CD4-positive, alpha-beta T cell treated with Interleukin-6 for 4 hours (primary cell): ENCODE measurements at regions not wholly inside any gene's neighbourhood (a gene's known extent, or its start where the extent isn't known, plus 50 kb on each side); places are given as distances from the start of the nearest gene placed in this dataset.

Experiments
- DNase-seq: peaks from one replicate; pipeline ENCODE4 v3.0.0-alpha.2; 2020; ENCODE audit warnings: mixed read lengths

DNA sequence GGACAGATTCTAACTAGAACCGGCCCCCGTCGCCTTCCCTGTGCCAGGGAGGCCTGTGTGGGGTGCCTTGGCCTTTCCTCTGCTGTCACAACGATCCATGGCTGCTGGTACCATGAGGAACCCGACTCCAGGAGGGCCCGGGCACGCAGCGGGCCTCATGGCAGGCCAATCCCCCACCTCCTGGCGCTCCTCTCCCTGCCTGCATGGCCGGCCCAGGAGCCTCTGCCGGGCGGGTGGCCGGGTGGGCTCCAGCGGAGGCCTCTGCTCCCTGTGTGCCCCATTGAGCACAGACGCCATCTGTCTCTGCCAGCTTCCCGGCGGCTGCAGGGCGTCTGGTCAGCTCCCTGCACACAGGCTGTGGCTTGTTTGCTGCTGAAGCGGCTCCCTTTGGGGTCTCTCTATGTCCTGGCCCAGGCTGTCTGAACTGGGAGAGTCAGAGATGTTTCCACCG lies 86.5 kb downstream of the MYEOV start:
- no peak for DNase-seq

DNA sequence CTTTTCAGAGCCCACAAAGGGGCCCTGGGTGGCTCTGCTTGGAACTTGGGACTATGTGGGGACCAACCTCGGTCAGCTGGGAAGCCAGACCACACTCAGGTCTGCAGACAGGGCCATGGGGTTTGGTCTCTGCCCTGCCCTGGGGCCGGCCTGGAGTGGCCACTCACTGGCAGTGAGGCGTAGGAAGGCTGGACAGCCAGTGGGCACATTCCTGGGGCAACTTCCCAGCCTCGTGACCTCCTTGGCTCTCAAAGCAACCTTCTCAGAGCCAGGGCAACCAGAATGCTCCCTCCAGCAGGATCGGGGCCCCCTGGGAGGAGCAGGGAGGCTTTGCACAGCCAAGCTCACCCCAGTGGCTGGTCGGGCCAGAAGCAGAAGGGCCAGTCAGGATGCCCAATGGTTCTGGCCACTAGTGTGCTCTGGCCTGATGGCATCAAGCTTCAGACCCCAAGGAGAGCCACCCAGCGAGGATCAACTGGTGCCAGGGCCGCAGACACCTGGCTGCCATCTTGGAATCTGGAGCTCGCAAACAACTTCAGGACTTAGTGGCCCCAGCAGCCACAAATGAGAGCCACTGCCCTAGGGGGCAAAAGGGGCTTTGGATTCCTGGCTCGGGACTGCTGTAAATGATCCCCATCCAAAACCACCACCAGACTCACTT lies 87.1 kb downstream of the MYEOV start:
- no peak for DNase-seq

DNA sequence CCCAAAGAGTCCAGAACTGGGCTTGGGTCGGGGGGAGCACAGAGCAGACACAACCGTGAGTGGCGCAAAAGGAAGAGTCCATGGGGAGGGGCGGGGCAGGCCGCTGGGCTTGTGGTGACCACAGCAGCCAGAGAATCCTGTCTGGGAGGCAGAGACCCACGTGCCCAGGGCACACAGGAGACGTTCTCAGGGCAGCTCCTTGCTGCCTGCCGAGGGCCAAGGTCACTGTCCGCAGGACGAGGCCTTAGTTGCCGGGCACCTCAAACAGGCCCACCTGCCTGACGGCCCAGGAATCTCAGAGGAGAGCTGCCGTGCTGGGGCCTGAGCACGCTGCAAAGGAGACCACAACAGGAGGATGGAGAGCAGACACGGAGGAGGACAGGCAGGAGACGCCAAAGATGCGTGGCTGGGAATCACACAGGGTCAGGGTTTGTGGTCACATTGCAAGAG lies 87.8 kb downstream of the MYEOV start:
- no peak for DNase-seq

DNA sequence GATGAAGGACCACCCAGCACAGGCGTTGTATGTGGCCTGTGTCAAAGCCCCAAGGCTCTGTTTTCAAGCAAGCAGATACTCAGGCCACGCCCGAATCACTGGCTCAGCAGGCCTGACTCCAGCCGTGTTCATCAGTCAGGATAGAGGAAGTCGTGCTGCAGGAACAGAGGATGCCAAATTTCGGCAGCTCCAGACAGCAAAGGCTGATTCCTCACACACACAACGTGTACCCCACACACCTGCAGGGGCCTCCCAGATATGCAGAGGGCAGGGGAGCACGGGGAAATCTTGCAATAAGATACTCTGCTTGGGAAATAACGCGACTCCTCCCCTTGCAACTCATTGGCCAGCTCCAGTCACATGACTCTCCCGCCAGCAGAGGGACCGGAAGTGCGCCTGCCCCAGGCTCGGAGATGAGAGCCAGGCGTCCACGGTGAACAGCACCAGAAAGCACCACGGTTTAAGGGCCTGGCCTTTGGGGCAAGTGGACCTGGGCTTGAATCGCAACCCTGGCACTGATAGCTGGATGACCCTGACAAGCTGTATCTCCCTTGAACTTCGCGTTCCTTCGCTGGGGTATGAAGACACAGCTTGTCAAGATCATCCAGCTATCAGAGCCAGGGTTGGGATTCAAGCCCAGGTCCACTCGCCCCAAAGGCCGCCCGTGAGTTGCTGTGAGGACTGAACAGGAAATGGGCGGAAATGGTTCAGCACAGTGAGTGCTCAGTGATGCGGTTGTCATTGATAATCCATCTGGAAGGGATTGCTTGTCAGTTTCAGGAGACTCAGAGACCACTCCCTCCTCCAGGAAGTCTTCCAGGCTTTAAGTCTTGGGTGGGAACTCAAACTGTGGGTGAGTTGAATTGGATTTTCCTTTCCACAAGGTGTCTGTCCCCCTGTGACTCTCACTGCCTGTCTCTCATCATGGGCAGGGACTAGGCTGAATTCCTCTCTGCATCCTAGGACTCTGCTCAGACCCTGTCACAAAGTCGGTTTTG lies 88.5 kb downstream of the MYEOV start:
- peak; percentile 10 for DNase-seq

DNA sequence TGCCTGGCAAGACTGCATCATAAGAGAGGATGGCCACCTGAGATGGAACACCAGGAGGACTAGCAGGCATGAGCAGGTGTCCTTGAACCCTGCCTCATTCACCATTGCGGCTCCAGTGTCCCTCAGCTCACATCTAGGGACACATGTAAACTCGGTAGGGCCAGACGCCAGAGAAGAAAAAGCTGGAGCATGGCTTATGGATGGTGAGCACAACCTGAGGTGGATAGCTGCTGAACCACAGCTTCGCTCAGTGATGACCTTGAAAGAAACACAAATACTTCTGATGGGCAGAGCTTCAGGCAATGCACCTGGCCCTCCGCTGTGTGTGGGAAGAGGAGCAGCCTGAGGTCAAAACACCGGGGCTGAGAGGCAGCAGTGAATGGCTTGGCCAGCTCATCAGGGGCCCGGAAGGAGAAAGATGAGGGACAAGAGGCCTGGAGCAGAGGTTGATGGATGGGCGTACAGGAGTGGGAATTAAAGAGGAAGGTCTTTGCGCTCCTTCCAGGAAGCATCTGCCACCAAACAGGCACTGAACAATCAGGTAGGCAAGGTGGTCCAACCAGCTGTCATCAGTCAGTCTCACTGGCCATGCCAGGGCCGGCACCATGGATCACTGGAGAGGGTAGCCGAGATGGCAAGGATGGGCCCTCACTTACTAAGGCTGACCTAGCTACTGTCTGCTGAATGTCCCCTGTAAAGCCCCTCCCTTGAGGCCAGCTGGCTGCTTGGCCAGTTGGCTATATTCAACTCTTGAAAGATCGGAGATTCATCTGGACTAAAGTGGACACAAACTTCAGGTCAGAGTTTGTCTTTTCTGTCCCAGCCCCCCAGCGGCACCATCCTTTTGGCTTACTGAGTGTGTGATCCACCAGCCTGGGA lies 89.7 kb downstream of the MYEOV start:
- no peak for DNase-seq

DNA sequence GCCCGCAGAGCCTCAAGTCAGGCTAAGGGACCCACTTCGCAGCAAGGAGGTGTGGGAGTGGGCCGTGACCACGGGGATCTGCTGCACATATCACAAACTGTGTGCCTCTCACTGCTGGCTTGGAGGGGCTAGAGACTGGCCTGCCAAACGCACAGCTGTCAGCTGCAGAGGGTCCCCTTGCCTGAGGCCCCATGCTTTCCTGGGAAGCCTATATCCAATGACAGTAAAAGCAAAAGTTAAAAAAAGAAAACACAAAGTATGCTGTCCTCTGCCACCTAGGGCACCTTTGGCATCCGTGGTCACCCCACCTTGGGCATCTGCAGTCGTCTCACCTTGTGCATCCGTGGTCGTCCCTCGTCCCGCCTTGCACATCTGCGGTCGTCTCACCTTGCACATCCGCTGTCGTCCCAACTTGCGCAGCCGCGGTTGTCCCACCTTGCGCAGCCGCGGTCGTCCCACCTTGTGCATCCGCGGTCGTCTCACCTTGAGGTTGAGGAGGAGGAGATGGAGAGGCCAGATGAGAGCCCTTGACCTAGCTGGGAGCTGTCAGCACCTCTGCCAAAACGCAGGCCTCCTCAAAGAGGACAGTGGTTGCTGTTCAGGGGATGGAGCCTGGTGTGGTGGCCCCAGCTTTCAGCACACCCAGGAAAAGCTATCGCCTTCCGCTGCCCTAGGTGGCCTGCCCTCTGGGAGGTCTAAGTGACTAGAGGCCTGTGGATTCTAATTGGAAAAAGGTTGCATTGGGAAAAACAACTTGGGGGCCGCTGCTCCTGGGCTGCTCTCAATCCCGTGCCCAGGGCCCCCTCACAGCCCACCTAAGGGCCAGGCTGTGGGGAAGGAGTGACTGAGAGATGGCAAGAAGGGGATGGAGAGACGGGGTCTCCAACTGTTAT lies 90.5 kb downstream of the MYEOV start:
- no peak for DNase-seq

DNA sequence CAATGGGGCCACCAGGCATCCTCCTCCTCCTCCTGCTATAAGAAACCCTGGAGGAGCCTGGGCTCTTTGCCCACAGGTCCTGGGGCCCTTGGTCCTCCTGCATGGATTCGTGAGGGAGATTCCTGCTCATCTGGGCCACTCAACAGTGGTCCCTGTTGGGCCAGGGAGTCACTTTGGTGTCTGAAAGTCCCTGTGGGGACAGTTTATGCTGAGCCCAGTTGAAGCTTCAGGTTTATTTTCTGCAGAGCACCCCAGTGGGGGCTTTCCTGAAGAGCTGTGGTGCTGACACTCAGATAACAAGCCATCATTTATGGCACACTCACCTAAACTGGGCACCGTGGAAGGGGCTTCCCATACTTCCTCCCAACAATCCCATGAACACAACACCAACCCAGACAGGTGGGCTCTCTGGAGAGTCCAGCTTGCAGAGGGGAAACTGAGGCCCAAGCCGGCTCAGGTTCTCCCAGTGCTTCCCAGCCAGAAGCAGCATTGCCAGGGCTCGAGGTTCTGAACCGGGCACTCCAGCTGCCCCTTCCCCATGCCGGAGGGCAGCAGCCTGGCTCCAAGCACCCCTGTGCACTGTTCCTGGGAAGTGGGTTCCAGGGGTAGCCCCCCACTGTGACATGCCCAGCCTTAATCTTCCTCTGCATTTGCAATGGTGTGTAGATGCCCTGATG lies 91.3 kb downstream of the MYEOV start:
- DNase-seq: no peak

DNA sequence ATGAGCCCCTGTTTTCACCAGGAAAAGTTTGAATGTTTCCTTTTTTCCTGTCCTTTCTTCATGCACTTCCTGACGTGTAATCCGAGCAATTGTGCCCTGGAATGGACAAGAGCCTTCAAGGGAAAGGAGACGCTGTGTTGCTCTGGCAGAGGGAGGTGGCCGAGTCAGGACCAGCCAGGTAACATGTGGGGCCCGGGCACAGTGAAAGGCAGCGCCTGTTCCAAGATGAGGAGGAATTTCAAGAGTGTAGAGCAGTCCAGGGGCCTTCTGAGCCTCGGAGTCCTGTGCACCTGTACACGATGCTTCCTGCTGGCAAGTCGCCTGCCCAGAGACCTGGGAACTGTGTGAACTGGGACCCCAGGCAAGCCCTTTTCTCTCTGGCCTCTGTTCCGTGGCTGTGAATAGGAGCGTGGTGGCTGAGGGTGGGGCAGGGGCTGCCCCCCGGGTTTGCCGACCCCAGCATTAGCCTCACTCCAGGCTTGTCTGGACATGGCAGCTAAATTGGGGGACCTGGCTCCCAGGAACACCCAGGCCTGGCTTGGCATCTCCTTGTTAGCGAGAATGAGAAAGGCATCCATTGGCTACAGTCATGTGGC lies 92.0 kb downstream of the MYEOV start:
- DNase-seq: no peak

DNA sequence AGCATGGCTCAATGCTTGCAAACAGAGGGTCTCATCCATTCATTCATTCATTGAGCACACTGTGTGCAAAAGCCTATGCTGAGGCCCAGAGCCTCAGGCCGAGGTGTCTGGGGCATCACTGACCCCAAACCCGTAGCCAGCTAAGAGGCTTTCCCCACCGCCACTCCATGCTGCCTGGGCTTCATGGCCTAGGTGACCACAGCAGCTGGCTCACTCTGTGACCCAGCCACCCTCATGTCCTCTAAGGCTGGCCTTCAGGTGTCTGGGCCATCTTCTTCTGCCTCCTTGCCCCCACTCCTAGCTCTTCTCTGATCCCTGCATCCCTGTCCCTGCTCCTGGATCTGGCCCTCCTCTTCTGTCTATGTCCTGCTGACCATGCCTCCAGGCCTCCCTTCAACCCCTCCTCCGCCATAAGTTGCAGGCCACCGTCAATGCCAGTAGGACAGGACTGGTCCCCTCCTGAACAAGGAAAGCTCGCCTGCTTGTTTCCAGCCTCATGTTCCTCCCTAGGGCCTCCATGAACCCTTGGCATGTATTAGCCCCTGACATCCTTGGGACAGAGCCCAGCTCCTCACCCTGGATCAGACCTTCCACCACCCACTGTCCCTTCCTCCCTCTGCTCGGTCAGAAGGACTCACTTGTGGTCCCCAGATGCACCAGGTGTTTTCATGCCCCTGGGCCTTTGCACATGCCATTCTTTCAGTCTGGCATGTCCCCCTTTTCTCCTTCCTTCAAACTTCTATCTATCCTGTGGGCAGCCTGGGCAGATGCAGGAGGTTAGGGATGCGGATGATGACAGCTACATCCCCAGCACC lies 92.8 kb downstream of the MYEOV start:
- DNase-seq: no peak

DNA sequence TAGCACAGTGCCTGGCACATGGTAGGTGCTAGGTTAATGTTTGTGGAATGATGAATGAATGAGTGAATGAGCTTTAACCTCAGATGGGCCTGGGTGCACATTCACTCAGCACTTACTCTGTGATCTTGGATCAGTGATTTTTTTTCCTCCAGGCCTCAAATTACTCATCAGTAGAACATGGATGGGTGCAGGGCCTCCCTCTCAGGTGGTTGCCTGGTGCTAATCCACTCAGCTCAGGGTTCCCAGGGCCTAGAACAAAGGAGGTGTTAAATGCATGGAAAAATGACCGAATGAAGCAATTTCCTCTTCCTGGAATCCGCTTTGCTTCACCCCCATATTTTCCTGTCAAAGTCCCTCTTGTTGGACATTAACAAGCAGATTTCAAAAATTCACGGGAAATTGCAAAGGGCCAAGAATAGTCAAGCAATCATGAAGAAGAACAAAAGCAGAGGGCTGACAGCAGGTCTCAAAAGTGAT lies 93.5 kb downstream of the MYEOV start:
- no peak for DNase-seq

DNA sequence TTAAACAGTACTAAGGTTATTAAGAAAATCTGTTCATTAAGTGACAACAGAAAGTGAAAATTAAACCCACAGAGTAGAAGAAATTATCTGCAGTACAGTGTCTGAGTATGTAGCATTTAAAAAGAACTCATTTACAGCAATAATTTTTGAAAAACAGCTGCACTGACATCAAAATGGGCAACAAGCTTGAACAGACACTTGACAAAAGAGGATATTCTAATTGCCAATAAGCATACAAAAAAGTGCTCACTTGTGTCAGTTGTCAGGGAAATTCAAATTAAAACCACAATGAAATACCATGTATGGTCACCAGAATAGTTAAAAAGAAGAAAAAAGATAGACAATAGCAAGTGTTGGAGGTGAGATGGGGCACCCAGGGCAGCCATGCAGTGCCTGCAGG lies 93.3 kb upstream of the LINC01488 start:
- DNase-seq: no peak

DNA sequence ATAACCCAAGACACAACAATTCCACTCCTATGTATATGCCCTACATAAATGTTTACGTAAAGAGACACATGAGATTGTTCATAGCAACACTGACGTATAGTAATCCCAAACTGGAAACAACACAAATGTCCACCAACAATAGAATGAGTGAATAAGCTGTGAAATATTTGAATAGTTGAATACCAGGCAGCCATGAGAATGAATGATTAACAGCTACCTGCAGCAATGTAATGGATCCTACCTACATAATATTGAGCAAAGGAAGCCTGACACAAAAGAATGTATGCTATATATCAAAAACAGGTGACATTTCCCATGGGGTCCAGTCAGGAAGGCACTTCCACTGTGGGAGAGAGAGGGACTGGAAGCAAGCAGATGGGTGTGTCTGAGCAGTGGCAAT lies 92.8 kb upstream of the LINC01488 start:
- no peak for DNase-seq

DNA sequence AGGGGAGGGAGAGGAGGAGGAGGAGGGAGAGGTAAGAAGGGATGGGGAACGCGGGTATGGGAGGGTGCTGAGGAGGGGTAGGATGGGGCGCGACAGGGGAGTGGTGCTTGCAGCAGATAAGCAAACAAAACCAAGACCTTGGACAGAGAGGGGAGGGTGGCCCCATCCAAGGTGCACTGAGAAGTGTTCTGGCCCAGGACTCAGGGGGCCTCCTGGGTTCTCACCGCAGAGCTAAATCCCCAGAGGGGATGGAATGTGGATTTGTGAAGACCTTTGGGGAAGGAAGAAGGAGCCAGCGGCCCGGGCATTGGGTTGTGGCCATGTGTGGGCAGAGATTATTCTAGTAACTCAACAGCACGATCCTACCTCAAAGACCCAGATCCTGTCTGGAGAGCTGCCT lies 90.9 kb upstream of the LINC01488 start:
- no peak for DNase-seq

DNA sequence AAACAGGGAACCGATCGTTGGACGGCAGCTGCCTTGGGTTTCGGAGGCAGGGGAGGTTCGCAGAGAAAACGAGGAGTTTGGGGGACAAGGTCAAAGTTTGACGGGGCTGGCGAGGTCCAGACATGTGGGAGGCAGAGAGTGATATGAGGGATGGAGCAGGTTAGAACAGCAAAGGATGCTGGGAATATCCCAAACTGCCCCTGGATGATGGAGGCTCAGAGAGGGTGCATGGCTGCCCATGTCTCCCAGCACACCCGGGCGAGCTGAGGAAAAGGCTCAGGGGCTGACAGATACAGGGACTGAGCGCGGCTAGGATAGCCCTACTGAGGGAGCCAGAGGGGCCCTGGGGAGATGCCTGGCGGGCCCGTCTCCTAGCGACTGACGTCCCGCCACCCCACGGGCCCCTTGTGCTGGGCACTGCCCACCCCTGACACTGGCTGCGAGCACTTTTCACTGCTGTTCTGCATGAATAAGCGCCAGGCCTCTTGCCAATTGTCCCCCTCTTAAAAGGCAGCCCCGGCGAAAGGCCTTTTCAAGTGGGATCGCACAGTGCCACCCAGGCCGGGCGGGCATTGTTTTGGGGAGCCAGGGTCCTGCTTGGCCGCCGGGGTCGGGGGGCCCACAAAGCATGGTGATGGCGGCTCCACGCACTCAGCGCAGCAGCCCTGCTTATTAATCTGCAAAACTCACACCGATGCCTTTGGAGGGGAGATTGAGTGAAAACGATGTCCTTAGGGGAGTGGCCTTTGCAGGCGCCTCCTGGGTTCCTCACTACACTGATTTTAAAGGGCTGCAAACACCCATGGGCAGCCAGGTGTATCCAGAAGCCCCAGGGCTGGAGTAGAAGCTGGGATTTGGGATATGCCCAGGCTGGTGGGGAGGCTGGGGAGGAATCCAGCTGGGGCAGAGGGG lies 90.0 kb upstream of the LINC01488 start:
- no peak for DNase-seq

DNA sequence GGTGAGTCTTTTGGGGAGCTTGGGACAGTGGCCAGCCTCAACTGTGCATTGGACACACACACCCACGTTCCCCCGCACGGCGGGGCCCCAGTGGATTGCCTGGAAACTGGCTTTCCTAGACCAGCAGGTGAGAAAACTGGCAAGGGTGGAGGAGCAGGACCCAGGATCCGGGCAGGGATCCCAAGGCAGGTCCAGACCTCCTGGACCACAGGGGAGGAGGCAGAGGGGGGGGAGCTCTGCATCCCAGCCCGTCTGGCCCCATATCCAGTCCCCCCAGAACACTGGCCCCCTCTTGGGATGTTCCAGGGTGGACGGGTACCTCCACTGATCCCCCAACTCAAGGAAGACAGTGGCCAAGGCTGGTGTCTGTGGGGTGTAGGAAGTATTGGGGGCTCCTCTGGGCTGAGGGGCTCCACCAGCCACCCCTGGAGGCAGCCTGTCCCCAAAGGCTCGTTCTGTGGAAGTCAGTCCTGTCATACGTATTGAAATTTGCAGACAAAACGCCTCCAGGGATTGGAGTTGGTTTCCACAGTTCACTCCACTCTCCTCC lies 89.3 kb upstream of the LINC01488 start:
- DNase-seq: no peak

DNA sequence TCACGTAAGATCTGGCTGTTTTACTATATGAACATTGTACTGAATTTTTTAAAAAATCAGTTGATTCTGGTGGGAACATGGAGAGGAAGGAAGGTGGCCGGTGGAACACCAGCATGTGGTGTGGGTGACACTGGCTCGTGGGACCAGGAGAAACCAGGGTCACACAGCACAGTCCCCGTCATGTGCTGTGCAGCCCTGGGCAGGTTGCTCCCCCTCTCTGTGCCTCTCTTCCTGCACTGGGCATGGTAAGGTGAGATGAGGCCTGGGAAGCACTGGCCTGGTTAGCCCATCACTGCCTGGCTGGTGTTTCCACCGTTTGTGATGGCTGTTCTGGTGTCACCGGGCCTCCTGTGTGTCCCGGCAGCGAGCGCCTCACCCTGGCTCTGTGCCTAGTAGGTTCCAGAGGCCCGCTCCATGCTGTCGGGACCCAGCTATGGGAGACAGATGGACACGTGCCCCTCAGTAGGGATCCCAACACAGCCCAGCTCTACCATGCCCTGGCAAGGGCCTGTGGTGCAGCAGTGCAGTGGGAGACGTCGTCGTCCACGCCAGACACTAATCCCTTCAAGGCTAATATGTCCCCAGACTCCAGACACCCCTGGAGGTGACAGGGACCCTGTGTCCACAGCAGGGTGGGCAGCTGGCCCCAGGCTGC lies 88.2 kb upstream of the LINC01488 start:
- no peak for DNase-seq

DNA sequence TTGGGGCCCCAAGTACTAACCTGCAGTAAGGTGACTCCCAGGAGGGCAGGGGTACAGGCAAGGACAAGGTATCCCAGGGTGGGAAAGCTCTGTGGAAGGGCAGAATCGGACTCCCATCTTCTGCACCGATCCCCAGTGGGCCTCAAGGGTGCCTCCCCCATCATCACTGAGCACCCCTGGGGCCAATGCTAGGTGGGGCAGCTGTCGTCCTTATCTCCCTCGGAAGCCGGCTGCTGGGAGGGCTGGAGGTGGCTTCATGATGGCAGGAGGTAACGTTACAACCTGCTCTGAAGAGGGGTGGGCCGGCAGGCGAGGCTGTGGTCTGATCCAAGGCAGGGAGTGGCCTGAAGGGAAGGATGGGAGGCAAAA lies 87.6 kb upstream of the LINC01488 start:
- no peak for DNase-seq
